DMS153 (cell line): ENCODE measurements at regions not wholly inside any gene's neighbourhood (a gene's known extent, or its start where the extent isn't known, plus 50 kb on each side); places are given as distances from the start of the nearest gene placed in this dataset.
A peak's percentile ranks its signal among the peaks of the same experiment; 100 is the strongest.

ENCODE experiments used
- DNase-seq: peaks from one replicate; lab custom pipeline; 2025; lab: John Stamatoyannopoulos, UW

DNA sequence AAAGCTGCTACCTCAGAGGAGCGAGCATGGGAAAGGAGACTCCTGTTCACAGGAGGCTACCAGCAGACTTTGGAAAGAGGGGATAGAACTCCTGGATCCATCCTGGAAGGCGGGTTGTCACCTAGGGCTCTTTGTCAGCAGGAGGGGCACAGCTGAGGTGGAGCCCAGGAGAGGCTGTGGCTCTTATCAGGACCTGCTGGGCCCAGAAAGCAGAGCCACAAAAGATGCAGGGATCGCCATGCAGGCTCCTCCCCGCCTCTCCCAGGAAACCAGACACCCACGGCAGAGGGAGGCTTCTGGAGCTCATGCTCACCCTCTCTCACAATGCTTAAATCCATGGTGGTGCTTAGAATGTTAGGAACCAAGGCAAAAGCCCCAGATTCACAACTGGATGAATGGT lies 994.2 kb downstream of the UQCRFS1 start:
- DNase-seq, result no peak

DNA sequence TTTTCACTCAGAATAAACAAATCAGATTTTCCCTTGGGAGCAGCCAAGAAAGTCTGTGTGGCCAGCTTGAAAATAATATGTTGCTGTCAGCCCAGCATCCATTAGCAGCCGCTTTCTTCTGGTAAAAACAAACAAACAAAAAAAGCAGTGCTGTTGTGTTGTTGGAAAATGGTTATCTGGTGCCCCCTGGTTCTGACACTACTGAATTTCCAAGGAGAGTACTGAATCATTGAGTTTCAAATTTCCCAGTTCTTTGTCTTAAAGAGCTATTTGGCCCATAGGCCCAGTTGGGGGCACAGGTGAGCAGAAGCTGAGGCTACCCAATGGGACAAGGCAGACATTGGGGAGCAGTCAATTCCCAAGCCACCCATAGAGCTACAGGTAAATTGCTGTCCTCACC lies 995.9 kb downstream of the UQCRFS1 start:
- no peak for DNase-seq

DNA sequence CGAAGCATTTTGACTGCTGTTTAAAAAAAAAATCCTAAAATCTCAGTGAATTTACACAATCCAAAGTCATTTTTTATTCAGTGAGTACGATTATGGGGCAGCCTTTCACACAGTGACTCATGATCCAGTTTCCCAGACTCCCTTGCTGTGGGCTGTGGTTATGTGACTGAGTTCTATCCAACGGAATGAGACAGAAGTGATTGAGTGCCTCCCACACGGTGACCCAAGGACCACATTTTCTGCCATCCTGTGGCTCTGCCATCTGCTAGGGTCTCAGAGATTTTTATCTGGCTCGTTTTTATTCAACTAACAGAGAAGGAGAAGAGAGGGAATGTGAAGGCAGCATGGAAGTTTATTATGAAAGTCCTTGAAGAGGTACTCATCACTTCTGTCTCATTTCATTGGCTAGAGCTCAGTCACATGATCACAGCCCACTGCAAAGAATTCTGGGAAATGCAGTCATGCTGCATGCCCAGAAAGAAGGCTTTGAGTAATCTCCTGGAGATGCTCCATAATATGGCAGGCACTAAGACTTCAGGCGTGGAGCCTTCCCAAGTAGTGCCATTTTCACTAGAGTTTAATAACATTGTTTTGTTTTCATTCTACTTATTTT lies 999.4 kb downstream of the UQCRFS1 start:
- peak; percentile 7 for DNase-seq

DNA sequence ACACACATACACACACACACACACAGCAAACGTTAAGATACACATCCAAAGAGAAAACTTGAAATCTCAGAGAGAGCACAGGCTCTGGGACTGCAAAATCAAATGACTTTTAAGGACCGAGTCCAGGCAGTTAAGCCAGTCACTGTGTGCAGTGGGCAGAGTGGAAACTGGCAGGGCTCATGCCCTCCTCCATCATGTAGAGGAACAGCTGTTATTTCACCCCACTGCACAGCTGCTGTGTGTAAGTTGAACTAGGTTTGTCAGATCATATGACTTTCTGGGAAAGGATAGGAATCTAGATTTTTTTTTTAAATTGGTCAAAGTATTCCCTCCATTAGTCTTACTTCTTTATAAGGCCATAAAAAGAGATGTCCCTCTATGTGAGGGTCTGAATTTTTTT lies 1002.1 kb downstream of the UQCRFS1 start:
- no peak for DNase-seq

DNA sequence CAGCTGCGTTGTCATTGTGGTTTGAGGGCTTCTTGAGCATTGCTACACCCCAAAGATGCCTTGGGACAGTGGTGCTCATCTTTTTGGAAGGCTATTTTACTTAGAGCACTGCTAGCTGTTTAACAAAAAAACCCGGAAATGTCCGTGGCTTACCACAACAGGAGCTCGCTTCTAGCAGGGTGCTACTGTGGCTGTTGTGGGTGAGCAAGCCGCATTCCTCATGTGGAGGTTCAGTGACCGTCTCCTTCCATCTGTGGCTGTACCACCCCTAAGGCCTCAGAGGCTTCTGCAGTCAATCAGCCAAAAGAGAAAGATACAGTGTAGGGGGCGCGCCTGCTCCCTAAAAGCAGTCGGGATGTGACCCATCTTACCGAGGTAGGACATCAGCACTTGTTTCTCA lies 1004.2 kb downstream of the UQCRFS1 start:
- DNase-seq, result no peak

DNA sequence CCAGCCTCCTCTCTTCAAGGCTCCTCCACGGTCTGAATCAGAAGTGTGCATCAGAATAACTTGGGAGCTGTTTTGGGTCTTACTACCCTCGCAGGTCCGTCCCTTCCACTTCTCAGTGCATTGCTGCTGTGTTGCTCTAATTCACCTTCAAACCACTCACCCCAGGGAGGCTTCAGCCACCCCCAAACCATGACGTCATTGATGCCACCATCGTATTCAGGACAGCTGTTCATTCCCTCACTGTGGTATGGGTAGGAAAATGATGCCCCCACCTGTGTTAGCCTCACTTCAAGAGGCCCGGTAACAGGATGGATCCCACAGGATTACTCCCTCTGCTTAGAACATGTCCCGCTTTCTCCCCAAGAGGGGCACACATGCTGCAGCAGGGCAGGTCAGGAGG lies 1005.7 kb downstream of the UQCRFS1 start:
- DNase-seq, result no peak

DNA sequence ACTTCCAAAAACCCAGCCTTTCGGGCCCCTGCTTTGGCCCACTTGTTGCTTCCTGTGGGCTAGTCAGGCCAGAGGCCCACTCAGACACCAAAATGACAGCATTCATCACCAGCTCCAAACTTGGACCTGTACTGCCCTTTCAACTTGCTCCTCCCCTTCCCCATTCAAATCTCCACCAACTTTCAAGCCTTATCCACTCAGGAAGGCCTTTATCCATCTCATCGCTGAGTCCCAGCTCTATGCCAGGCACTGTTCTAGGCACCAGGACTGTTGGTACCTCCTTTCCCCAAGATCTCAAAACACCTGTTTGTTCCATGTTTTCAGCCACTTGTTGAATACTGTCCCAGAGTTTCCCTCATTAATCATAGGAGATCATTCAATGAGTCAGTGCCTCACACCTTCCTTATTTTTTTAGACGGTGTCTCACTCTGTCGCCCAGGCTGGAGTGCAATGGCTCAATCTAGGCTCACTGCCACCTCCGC lies 1011.4 kb downstream of the UQCRFS1 start:
- DNase-seq, result no peak

DNA sequence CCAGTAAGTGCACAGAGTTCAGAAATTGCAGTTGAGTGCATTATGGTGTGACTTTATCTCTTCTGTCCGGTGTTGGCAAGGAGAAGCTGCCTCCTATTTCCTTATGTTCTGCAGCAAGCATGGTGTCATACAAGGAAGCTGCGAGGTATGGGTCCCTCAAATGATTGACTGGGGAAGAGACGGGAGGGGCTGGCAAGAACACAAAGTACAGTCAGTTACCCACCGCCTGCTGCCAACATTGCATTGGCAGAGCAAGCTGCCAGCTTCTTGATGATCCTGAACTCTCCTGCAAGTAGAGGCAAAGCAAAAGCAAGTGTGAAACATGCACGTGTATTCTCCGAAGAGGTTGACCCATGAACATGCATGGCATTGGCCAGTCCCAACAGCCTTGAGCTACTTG lies 1013.6 kb downstream of the UQCRFS1 start:
- no peak for DNase-seq

DNA sequence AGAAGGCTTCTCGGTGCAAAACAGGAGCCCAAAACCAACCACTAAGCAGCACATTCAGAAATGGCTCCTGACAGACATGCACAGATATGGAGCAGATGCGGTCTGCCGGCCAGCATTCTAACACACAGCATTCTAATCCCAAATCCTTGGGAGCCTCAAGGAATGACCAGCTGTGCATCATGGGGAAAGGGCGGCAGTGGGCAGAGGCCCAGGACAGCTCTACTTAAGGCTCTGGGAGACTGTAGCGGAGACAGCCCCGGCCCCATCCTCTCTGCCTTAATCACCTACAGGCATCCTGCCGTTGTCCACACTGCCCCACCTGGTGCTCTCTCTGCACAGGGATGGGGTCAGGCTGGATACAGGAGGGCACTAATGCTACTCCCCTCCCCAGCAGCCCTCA lies 1016.0 kb downstream of the UQCRFS1 start:
- DNase-seq, result no peak

DNA sequence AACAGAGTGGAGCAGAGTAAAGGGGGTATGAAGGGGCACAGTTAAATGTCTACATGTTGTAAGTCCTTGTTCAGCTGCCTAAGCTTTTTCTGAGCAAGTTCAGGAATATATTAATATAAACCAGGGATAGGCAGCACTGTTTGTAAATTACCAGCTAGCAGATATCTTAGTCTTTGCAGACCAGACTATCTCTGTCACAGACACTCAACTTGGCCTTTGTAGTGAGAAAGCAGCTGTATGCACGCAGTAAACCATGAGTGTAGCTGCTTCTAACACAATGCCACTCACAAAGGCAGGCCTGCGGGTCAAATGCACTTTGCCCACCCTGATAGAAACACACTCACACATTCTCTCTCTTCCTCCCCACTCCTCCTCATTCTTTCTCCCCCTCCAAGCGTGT lies 1016.9 kb downstream of the UQCRFS1 start:
- DNase-seq, result no peak

DNA sequence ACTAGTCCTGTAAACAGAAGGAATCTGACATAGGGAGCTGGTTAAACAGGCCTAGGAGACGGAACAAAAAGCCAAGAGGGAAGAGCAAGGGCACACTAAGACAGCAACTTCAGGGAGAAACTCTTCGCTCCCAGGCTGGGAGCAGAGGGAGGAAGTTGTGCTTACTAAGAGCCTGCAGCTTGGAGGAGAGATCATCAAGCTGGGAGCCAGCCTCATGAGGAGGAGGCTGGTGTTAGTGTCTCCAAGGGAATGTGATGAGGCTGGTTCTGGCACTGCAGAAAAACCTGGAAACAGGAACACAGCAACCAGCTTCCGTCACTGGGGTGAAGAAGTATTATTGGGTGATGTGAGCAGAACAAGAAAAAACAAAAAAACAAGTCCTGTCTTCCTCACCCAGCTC lies 1027.3 kb downstream of the UQCRFS1 start:
- no peak for DNase-seq

DNA sequence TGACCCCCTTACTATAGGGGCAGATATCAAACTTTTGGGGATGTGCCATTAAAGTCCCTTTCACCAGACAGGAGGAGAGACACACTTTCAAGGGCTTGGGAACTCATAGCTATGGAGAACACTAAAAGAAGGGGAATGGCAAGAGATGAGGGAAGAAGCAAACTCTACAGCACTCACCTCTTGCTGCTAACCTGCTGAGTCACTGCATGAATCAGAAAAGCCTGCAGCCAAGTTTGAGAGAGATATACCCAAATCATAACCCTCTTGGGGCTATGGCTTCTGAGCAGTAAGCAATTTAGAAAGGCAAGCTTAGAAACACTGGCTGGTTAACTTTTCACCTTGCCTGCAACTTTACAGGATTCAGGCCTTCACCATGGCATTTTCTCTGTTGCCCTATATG lies 1028.0 kb downstream of the UQCRFS1 start:
- no peak for DNase-seq

DNA sequence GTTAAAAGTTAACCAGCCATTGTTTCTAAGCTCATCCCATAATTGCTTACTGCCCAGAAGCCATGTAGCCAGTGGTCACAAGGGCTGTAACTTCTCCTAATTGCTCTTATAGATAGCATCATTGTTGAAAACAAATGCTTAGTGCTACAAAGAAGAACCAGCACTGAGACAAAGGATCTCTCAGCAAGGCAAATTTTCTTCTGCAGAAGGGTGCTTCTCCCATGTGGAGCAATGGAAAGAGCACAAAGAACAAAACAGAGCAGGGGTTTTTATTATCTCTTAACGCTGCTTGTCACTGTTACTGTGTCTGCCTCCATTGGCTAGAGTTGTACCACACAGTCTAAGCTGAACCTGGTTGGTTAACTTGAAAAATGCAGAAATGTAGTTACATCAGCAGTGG lies 1036.8 kb downstream of the UQCRFS1 start:
- DNase-seq, result no peak

DNA sequence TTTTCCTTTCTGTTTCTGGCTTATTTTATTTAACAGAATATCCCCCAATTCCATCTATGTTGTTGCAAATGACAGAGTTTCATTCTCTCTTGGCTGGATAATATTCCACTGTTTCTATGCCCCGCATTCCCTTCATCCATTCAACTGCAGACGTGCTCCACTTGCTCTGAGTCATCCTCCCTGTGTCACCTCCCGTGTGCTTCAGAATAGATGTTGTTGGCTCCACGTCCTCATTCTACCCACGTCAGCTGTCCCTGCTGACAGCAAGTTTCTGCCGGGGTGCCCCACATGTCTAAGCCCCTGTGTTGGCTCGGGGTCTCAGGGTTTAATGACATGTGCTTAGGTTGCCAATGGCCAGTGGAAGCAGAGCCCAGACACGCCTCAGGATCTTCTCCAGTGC lies 1041.0 kb downstream of the UQCRFS1 start:
- no peak for DNase-seq

DNA sequence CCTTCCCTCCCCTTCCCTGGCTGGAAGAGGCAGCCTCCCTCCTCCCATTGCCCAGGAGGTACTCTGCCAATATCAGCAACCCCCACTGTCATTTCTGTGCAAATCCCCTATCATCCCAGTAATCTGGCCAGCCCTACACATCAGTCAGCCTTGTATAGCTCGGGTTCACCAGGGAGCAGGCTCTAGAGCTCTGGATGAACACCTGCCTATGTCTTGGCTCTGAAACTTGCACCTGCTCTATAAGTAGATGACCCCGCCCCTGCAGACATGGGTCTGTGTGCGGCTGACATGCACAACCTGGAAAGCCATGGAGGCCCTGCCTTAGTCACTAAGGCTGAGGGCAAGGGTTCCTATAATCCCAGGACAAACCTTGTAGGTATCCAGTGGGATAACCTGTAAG lies 1042.9 kb downstream of the UQCRFS1 start:
- DNase-seq, result no peak

DNA sequence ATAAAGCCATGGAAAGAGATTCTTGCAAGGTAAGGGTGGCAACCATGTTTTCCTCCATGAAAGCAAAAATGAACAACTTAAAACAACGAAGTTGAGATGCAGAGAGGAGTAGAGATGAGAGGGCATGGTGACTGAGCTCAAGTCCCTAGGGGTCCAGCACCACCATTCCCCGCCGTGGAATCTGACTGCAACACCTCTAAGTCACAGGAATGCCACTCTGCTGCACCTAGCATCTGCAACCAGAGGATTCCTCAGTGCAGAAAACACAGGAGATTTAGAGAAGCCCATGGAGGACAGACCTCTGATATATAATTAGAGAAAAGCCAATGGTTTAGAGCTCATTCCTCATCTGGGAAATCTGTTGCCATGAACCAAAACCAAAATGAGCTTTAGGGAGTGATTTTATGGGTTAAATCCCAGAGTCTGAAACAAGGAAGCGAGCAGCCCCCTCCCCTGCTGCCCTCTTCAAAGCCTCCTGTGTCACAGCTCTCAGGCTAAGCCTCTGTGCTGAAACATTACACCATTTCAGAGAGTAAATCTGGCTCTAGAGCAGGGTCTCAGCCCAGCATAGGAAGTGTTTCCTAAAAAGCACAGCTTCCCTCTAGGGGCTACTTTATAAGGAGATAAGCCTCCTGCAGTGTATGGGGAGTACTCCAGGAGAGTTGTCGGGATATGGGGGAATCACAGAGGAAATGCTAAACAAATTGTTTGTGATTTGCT lies 1043.6 kb downstream of the UQCRFS1 start:
- DNase-seq, result no peak

DNA sequence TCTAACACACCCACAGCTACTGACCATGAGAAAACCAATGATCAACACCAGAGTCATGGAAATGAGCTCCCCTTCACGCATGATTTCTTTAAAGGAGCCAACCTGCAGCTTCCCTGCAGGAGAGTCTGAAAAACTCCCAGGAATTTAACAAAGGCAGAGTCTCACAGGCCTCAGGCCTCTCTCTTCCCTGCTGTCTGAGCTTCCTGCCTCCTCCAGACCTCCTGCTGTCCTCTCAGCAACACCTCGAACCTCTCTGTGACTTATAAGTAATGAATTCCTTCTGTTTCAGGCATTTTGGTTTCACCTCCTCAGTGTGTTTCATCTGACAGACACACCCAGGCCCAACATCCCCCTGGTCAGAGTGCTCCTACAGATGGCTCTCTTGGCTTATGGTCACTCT lies 1044.4 kb downstream of the UQCRFS1 start:
- DNase-seq, result no peak

DNA sequence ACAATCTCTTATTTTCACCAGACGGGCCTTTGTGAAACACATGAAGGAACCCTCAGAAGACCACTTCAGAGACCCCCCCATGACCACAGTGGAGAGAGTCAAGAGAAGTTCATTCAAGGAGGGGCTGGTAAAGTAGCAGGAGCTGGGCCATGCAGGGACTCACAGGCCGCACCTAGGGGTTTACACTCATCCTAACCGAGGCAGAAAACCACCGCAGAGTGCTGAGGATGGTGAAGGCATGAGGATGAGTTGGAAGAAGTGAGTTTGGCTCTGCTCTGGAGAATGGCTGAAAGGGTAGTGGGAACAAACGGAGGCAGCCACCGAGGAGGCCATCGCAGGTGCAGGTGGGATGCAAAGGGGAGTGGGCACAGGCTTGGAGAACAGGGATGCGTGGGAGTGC lies 1046.9 kb downstream of the UQCRFS1 start:
- no peak for DNase-seq

DNA sequence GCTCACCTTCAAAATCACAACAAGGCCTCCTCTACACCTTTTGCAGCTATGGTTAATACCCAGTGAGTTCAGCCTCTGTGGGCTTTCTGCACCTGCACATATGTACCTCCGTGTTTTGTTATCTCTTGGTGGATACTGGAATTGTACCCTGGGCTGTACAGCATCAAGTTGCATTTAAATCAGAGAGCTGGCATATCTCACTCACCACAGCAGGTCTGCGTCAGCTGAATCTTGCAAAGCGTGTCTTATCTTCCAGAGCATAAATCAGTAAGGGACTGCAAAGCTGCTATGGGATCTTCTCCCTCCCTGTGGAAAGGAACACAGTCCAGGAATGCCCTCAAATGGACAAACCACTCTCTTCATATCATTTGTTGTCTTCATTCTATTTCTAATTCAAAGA lies 1048.7 kb downstream of the UQCRFS1 start:
- DNase-seq, result no peak

DNA sequence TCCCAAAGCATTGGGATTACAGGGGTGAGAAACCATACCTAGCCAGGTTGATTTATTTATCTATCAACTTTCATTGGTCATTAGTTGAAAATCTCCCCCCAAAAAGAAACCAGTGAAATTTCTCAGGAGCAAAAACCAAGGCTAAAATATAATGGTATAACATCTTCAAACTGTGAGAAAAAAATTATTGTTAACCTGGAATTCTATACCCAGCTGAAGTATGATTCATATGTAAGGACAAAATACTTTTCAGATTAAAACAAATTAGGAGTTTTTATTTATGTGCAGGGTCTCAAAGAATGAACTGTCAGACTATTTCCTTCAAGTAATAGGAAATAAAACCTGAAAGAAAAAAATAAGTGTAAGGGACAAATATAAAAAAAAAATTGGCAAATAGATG lies 1053.9 kb downstream of the UQCRFS1 start:
- DNase-seq, result no peak

DNA sequence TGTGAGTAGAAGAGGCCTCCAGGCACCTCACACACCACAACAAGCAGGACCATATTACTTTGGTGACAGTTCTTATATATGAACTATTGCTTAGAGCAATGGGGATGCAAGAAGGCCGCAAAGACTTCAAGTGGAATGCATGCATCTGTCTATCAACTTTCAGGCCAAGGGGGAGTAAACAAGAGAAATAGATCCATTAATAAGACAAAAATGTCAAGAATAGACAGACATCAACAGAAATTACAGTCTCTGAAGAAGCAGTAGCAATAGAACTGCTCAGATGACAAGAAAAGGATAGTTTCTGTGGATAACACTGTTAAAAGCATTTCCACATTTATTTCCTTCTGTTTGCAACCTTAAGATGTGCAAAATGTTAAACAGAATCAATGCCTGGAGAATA lies 1057.7 kb downstream of the UQCRFS1 start:
- DNase-seq, result no peak

DNA sequence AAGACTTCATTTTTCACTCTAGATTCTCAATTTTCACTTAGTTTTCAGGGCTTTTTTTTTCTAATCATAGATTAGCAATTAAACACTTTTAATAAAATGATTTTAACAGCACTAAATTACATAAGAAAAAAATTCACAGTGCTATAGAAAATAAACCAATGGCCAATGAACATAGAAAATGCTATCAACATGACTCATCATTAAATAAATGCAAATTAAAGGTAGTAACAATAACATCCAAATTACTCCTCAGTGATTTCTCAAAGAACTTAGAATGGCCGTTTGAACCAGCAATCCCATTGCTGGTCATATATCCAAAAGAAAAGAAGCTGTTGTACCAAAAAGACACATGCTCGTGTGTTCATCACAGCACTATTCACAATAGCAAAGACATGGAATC lies 1058.9 kb downstream of the UQCRFS1 start:
- DNase-seq, result no peak

DNA sequence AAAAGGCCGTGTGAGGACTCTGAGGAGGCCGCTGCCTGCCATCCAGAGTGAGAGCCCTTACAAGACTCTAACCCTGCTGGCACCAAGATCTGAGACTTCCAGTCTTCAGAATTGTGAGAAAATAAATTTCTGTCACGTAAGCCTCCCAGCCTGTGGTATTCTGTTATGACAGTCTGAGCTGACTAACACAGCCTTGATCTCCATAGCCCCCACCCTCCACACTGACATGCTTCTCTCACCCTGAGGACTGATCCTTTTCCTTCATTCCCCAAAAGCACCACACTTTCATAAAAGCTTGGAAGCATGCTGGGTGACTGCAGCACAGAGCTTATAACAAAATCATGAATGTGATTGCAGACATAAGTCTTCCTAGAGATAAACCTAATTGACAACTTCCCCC lies 1059.8 kb downstream of the UQCRFS1 start:
- no peak for DNase-seq

DNA sequence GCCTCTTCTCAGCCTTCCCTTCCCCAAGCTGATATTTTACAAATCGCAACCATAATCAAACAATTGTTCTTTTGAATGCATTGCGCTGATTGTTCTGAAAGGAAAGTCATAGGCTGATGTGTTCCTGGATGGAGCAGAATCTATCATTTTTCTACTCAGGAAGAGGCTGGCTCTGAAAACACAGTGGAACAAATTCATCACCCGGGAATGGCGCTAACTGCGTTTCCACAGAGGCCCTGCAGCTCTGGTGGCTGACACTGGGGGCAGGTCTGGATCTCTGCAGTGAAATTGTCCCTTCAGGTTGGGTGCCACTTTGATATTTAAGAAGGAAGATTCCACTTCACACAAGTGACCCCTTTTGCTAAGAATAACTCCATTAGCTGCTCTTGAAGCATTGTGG lies 1060.8 kb downstream of the UQCRFS1 start:
- DNase-seq, result no peak
